LoVo (cell line): ENCODE measurements at regions not wholly inside any gene's neighbourhood (a gene's known extent, or its start where the extent isn't known, plus 50 kb on each side); places are given as distances from the start of the nearest gene placed in this dataset.
A peak's percentile ranks its signal among the peaks of the same experiment; 100 is the strongest.
"Not testable (repeated sequence)": the region's sequence is repeated elsewhere in the genome, so short reads cannot be mapped to it uniquely, and the experiment has no call there.

Experiments used
- DNase-seq: peaks from one replicate; pipeline ENCODE4 v3.0.0-alpha.2; 2016; ENCODE audit warnings: low spot score

- no peak for DNase-seq
Observed at GRCh38 chr4:114249976-114250375, 270.5 kb upstream of the ARSJ start.

- DNase-seq = no peak
Observed at GRCh38 chr4:114250439-114250891, 271.0 kb upstream of the ARSJ start.

- DNase-seq = no peak
Observed at GRCh38 chr4:114251020-114251419, 271.6 kb upstream of the ARSJ start.

GRCh38 chr4:114252499-114252898, 273.1 kb upstream of the ARSJ start:
- DNase-seq = no peak

- no peak for DNase-seq
Observed at GRCh38 chr4:114257501-114257900, 278.1 kb upstream of the ARSJ start.

GRCh38 chr4:114262421-114262820, 283.0 kb upstream of the ARSJ start:
- DNase-seq = not testable (repeated sequence)

GRCh38 chr4:114263233-114263632, 283.8 kb upstream of the ARSJ start:
- peak; percentile 0 for DNase-seq

- DNase-seq = no peak
Observed at GRCh38 chr4:114264452-114264851, 285.0 kb upstream of the ARSJ start.

- no peak for DNase-seq
Observed at GRCh38 chr4:114264877-114265291, 285.4 kb upstream of the ARSJ start.

- no peak for DNase-seq
Observed at GRCh38 chr4:114265342-114265741, 285.9 kb upstream of the ARSJ start.

- DNase-seq = no peak
Observed at GRCh38 chr4:114267976-114268375, 288.5 kb upstream of the ARSJ start.

- no peak for DNase-seq
Observed at GRCh38 chr4:114271031-114271430, 291.6 kb upstream of the ARSJ start.

- DNase-seq = peak; percentile 19
Observed at GRCh38 chr4:114272226-114272625, 292.8 kb upstream of the ARSJ start.

GRCh38 chr4:114273238-114273637, 293.8 kb upstream of the ARSJ start:
- no peak for DNase-seq

- no peak for DNase-seq
Observed at GRCh38 chr4:114277690-114278089, 298.2 kb upstream of the ARSJ start.

- no peak for DNase-seq
Observed at GRCh38 chr4:114279066-114279465, 299.6 kb upstream of the ARSJ start.

GRCh38 chr4:114279711-114280110, 300.3 kb upstream of the ARSJ start:
- DNase-seq = no peak

- no peak for DNase-seq
Observed at GRCh38 chr4:114280645-114281044, 301.2 kb upstream of the ARSJ start.

GRCh38 chr4:114281164-114281960, 301.9 kb upstream of the ARSJ start:
- DNase-seq = no peak

- no peak for DNase-seq
Observed at GRCh38 chr4:114282937-114283336, 303.5 kb upstream of the ARSJ start.

GRCh38 chr4:114284629-114285028, 305.2 kb upstream of the ARSJ start:
- DNase-seq = no peak

- DNase-seq = no peak
Observed at GRCh38 chr4:114286262-114286810, 306.9 kb upstream of the ARSJ start.

GRCh38 chr4:114287079-114287696, 307.7 kb upstream of the ARSJ start:
- DNase-seq = no peak
